H9 (cell line): ENCODE measurements at regions not wholly inside any gene's neighbourhood (a gene's known extent, or its start where the extent isn't known, plus 50 kb on each side); places are given as distances from the start of the nearest gene placed in this dataset.

Source experiments
- DNase-seq: peaks from one replicate; pipeline ENCODE4 v3.0.0-alpha.2; 2017
- H2AFZ ChIP-seq: one replicate; pipeline ENCODE4 v1.6.1; 2013; ENCODE audit warnings: mild to moderate bottlenecking, low read length, control low read depth, moderate library complexity
- H2AK5ac ChIP-seq: 2 replicates; pipeline ENCODE4 v1.6.1; 2013; ENCODE audit warnings: low read length, control low read depth, mixed read lengths; ENCODE audit not compliant: insufficient read length
- H2BK120ac ChIP-seq: one replicate; pipeline ENCODE4 v1.6.1; 2013; ENCODE audit warnings: low read depth, mild to moderate bottlenecking, low read length, control low read depth, inconsistent platforms; ENCODE audit not compliant: poor library complexity, severe bottlenecking
- H2BK12ac ChIP-seq: 2 replicates; pipeline ENCODE4 v1.6.1; 2013; ENCODE audit warnings: low read length, control low read depth, mixed read lengths, low read depth; ENCODE audit not compliant: insufficient read length
- H2BK15ac ChIP-seq: 2 replicates; pipeline ENCODE4 v1.6.1; 2013; ENCODE audit warnings: low read depth, low read length, control low read depth
- H2BK20ac ChIP-seq: one replicate; pipeline ENCODE4 v1.6.1; 2013; ENCODE audit warnings: low read depth, mild to moderate bottlenecking, low read length, control low read depth, inconsistent platforms; ENCODE audit not compliant: poor library complexity, severe bottlenecking
- H2BK5ac ChIP-seq: 2 replicates; pipeline ENCODE4 v1.6.1; 2013; ENCODE audit warnings: low read length, control low read depth, mixed read lengths; ENCODE audit not compliant: insufficient read length
- H3K14ac ChIP-seq: 2 replicates; pipeline ENCODE4 v1.6.1; 2013; ENCODE audit warnings: low read length, control low read depth; ENCODE audit not compliant: insufficient read depth
- H3K18ac ChIP-seq: 2 replicates; pipeline ENCODE4 v1.6.1; 2013; ENCODE audit warnings: low read depth, mild to moderate bottlenecking, mixed read lengths, low read length, control low read depth; ENCODE audit not compliant: insufficient read length
- H3K23ac ChIP-seq: 2 replicates; pipeline ENCODE4 v1.6.1; 2013; ENCODE audit warnings: low read length, control low read depth, mixed read lengths, low read depth; ENCODE audit not compliant: insufficient read length
- H3K23me2 ChIP-seq: 2 replicates; pipeline ENCODE4 v1.6.1; 2013; ENCODE audit warnings: low read depth, mild to moderate bottlenecking, mixed read lengths, low read length, control low read depth; ENCODE audit not compliant: insufficient read length, poor library complexity, severe bottlenecking
- H3K27ac ChIP-seq: 2 replicates; pipeline ENCODE4 v1.5.1; 2013; ENCODE audit warnings: low read length, control low read depth, mixed read lengths, low read depth; ENCODE audit not compliant: insufficient read length
- H3K27me3 ChIP-seq: 2 replicates; pipeline ENCODE4 v1.6.1; 2013; ENCODE audit warnings: low read length, control low read depth, inconsistent platforms; ENCODE audit not compliant: insufficient read depth
- H3K4ac ChIP-seq: 2 replicates; pipeline ENCODE4 v1.6.1; 2013; ENCODE audit warnings: low read depth, mild to moderate bottlenecking, control low read depth, inconsistent platforms, low read length, moderate library complexity
- H3K4me1 ChIP-seq: 2 replicates; pipeline ENCODE4 v1.6.1; 2013; ENCODE audit warnings: low read length, control low read depth, inconsistent platforms; ENCODE audit not compliant: insufficient read depth
- H3K4me2 ChIP-seq: 2 replicates; pipeline ENCODE4 v1.6.1; 2013; ENCODE audit warnings: low read length, control low read depth, mixed read lengths; ENCODE audit not compliant: insufficient read length, insufficient read depth
- H3K56ac ChIP-seq: 2 replicates; pipeline ENCODE4 v1.6.1; 2013; ENCODE audit warnings: low read depth, mild to moderate bottlenecking, mixed read lengths, low read length, control low read depth; ENCODE audit not compliant: insufficient read length
- H3K79me1 ChIP-seq: 2 replicates; pipeline ENCODE4 v1.6.1; 2013; ENCODE audit warnings: low read depth, mild to moderate bottlenecking, moderate library complexity, low read length, control low read depth, inconsistent platforms; ENCODE audit not compliant: insufficient read depth, poor library complexity, severe bottlenecking
- H3K79me2 ChIP-seq: 2 replicates; pipeline ENCODE4 v1.6.1; 2013; ENCODE audit warnings: low read length, control low read depth, inconsistent platforms; ENCODE audit not compliant: insufficient read depth
- H3K9ac ChIP-seq: 2 replicates; pipeline ENCODE4 v1.6.1; 2013; ENCODE audit warnings: low read length, control low read depth, mixed read lengths; ENCODE audit not compliant: insufficient read length; ENCODE audit errors: extremely low read depth
- H3K9me3 ChIP-seq: one replicate; pipeline ENCODE4 v1.6.1; 2013; ENCODE audit warnings: low read depth, low read length, inconsistent platforms; ENCODE audit not compliant: control insufficient read depth
- H3T11ph ChIP-seq: one replicate; pipeline ENCODE4 v1.6.1; 2013; ENCODE audit warnings: mild to moderate bottlenecking, low read length, control low read depth, inconsistent platforms
- H4K20me1 ChIP-seq: one replicate; pipeline ENCODE4 v1.6.1; 2013; ENCODE audit not compliant: control insufficient read depth, insufficient read length, insufficient read depth
- H4K5ac ChIP-seq: 2 replicates; pipeline ENCODE4 v1.6.1; 2013; ENCODE audit warnings: low read depth, mild to moderate bottlenecking, mixed read lengths, low read length, control low read depth; ENCODE audit not compliant: insufficient read length
- H4K8ac ChIP-seq: replicated peaks from 2 replicates; pipeline ENCODE4 v1.6.1; 2013; ENCODE audit warnings: low read length, control low read depth, mixed read lengths, low read depth; ENCODE audit not compliant: insufficient read length
- H4K91ac ChIP-seq: 2 replicates; pipeline ENCODE4 v1.6.1; 2013; ENCODE audit warnings: low read depth, mild to moderate bottlenecking, moderate library complexity, mixed read lengths, low read length, control low read depth; ENCODE audit not compliant: insufficient read length
- H3K27ac Mint-ChIP-seq, 3 experiments: 2 replicates in 2 of 3; 3 replicates in 1 of 3; pipeline ENCODE4 v1.8.0; 2020 to 2021; ENCODE audit warnings: mixed read lengths in 3 of 3, mild to moderate bottlenecking in 1 of 3, moderate library complexity in 1 of 3
- H3K27me3 Mint-ChIP-seq: 2 replicates; pipeline ENCODE4 v1.8.0; 2021; ENCODE audit warnings: low read depth, mild to moderate bottlenecking, moderate library complexity, mixed read lengths
- H3K36me3 Mint-ChIP-seq, 3 experiments: 2 replicates in 2 of 3; 3 replicates in 1 of 3; pipeline ENCODE4 v1.8.0; 2020 to 2021; ENCODE audit warnings: low read depth in 3 of 3, mixed read lengths in 3 of 3; ENCODE audit not compliant: insufficient read depth in 1 of 3
- H3K4me1 Mint-ChIP-seq, 2 experiments: 2 replicates each; pipeline ENCODE4 v1.8.0; 2020; ENCODE audit warnings: mixed read lengths in 2 of 2
- H3K4me3 Mint-ChIP-seq, 2 experiments: 2 replicates in 1 of 2; 3 replicates in 1 of 2; pipeline ENCODE4 v1.8.0; 2020 to 2021; ENCODE audit warnings: mild to moderate bottlenecking in 2 of 2, mixed read lengths in 2 of 2, moderate library complexity in 1 of 2
- H3K9me3 Mint-ChIP-seq, 2 experiments: 2 replicates in 1 of 2; 3 replicates in 1 of 2; pipeline ENCODE4 v1.8.0; 2020; ENCODE audit warnings: mild to moderate bottlenecking in 2 of 2, mixed read lengths in 2 of 2, moderate library complexity in 1 of 2
- CTCF ChIP-seq: fragments of 200-600 bp; sonication (generic); conservative IDR thresholded peaks from 3 replicates; pipeline ENCODE4 v1.8.0; 2021; ENCODE audit warnings: antibody characterized with exemption, mild to moderate bottlenecking
- WGBS: extraction: QIAGEN DNeasy Blood & Tissue Kit; methylation state at CpG from one replicate; pipeline ENCODE4 v1.1.7; 2013; ENCODE audit warnings: missing lambda C conversion rate, low lambda C conversion rate, mixed read lengths; ENCODE audit not compliant: insufficient read length; ENCODE audit errors: extremely low coverage; 5-methylcytosine and 5-hydroxymethylcytosine counted together

DNA sequence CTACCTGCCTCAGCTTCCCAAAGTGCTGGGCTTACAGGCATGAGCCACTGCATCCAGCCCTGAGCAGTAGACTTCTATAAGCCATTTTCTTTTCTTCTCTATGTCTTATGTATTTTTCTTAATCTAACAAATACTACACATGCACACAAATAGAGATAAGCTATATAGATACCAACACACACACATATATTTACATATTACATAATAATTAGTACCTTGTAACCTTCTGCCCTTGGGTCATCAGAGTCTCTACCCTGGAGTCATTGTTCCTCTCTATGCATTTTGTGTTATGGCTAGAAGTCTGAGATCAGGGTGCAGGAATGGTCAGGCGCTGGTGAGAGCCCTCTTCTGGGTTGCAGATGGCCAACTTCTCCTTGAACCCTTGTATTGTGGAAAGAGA lies 154.0 kb upstream of the PTPRG start:
- H3K4me3 Mint-ChIP-seq, result no peak overlapping the region
- peaks cover 5 to 7% of the 10 kb centered on the region in 2 experiments; a peak in 2 of 4 replicates for H3K4me1 Mint-ChIP-seq
- no peak overlapping the region for H3K56ac ChIP-seq
- H3K27ac ChIP-seq, result no peak overlapping the region
- H3K4me1 ChIP-seq, result no peaks in the 10 kb centered on the region
- WGBS, result no CpG with 5 or more reads among the region's 1 CpG
- peaks cover 0 to 2% of the 10 kb centered on the region in 2 experiments; a peak in 1 of 5 replicates for H3K9me3 Mint-ChIP-seq
- no peak overlapping the region for H3K4me2 ChIP-seq
- H4K5ac ChIP-seq, result no peak overlapping the region
- no peak overlapping the region for H3K23ac ChIP-seq
- no peaks in the 10 kb centered on the region for H3K27me3 ChIP-seq
- H3K4ac ChIP-seq, result no peak overlapping the region
- H3K27ac Mint-ChIP-seq, result no peak overlapping the region
- no peak overlapping the region for H2BK15ac ChIP-seq
- no peak overlapping the region for H2AFZ ChIP-seq
- no peak overlapping the region for H2AK5ac ChIP-seq
- H3K14ac ChIP-seq, result no peak overlapping the region
- no peak overlapping the region for H4K91ac ChIP-seq
- H4K8ac ChIP-seq, result no peak overlapping the region
- H3K18ac ChIP-seq, result no peak overlapping the region
- no peak overlapping the region for H2BK20ac ChIP-seq
- no peaks in the 10 kb centered on the region for H3K79me1 ChIP-seq
- H3K9me3 ChIP-seq, result no peaks in the 10 kb centered on the region
- no peak for TF ChIP-seq CTCF
- no peaks in the 10 kb centered on the region for H3K23me2 ChIP-seq
- H3T11ph ChIP-seq, result no peak overlapping the region
- no peaks in the 10 kb centered on the region; the same call in 1 of the 2 replicates for H3K27me3 Mint-ChIP-seq
- no peak overlapping the region for H2BK5ac ChIP-seq
- no peak for DNase-seq
- no peak overlapping the region for H2BK120ac ChIP-seq
- no peaks in the 10 kb centered on the region; a peak in 1 of 7 replicates for H3K36me3 Mint-ChIP-seq
- H3K79me2 ChIP-seq, result no peaks in the 10 kb centered on the region
- H3K9ac ChIP-seq, result no peak overlapping the region
- no peaks in the 10 kb centered on the region for H4K20me1 ChIP-seq
- no peak overlapping the region for H2BK12ac ChIP-seq
